ENCODE measurements at regions not wholly inside any gene's neighbourhood (a gene's known extent, or its start where the extent isn't known, plus 50 kb on each side); places are given as distances from the start of the nearest gene placed in this dataset.

GRCh38 chr13:40181203-40181845, 485.1 kb downstream of the FOXO1 start (continued):
- TF ChIP-seq ZSCAN18 (tag by site-specific recombination; IDR thresholded peaks at IDR 0.05) = no peak
- TF ChIP-seq ZNF169 (tag by site-specific recombination; IDR thresholded peaks at IDR 0.05) = no peak
- peak; percentile 49 for TF ChIP-seq ZNF600 (tag by site-specific recombination; IDR thresholded peaks at IDR 0.05)
- no peak for TF ChIP-seq SCRT1 (tag by site-specific recombination; IDR thresholded peaks at IDR 0.05; ENCODE audit: borderline replicate concordance)
- no peak for TF ChIP-seq ZNF660 (tag by site-specific recombination; IDR thresholded peaks at IDR 0.05)
- 0 out of 2 replicates have a peak, but pooled peaks have one; percentile 20 for TF ChIP-seq ZNF335 (tag by site-specific recombination; conservative IDR thresholded peaks at IDR 0.05)
- no peak; the same call in 1 of the 2 replicates for TF ChIP-seq ZSCAN30 (tag by site-specific recombination; IDR thresholded peaks at IDR 0.05)
- TF ChIP-seq ZNF184 (tag by site-specific recombination; IDR thresholded peaks at IDR 0.05) = no peak
- no peak for TF ChIP-seq ZNF302 (tag by site-specific recombination; IDR thresholded peaks at IDR 0.05; ENCODE audit: low read depth)
- no peak for TF ChIP-seq ZNF133 (tag by site-specific recombination; IDR thresholded peaks at IDR 0.05)
- no peak for TF ChIP-seq ZNF398 (tag by site-specific recombination; IDR thresholded peaks at IDR 0.05)
- TF ChIP-seq ZNF175 (tag by site-specific recombination; IDR thresholded peaks at IDR 0.05) = no peak

- H3K36me3 ChIP-seq (ENCODE audit: control insufficient read depth in 2 of 2, insufficient read depth in 1 of 2, low read length in 2 of 2) = no peaks in the 10 kb centered on the region
- H3K9me3 ChIP-seq (ENCODE audit: control insufficient read depth, insufficient read depth, low read depth, low read length) = no peaks in the 10 kb centered on the region
- ChIA-PET CTCF (no interaction called here), POLR2A (no interaction called here)
- TF ChIP-seq HOXA7 (CRISPR knock-in tag; IDR thresholded peaks at IDR 0.05; ENCODE audit: borderline replicate concordance) = no peak
- TF ChIP-seq ATF2 (tag by site-specific recombination; IDR thresholded peaks at IDR 0.05; ENCODE audit: low read depth) = peak; percentile 25; the same call in 1 of the 2 replicates
- H3K4me3 ChIP-seq (ENCODE audit: low read depth, low read length) = no peak overlapping the region
- H3K4me1 ChIP-seq (ENCODE audit: control insufficient read depth, insufficient read depth, low read length) = peaks cover 5% of the 10 kb centered on the region; the same call in 1 of the 2 replicates
- H3K27ac ChIP-seq (ENCODE audit: extremely low read depth, low read depth, low read length) = no peak overlapping the region
Measured at GRCh38 chr13:40182591-40182990, 483.9 kb downstream of the FOXO1 start.

- Histone ChIP-seq H3K4me1 (ENCODE audit: control insufficient read depth, insufficient read depth, low read length) (peaks cover 5% of the 10 kb centered on the region; the same call in 1 of the 2 replicates), H3K36me3 (ENCODE audit: control insufficient read depth in 2 of 2, insufficient read depth in 1 of 2, low read length in 2 of 2) (no peaks in the 10 kb centered on the region), H3K9me3 (ENCODE audit: control insufficient read depth, insufficient read depth, low read depth, low read length) (no peaks in the 10 kb centered on the region), H3K4me3 (ENCODE audit: low read depth, low read length) (no peak overlapping the region), H3K27ac (ENCODE audit: extremely low read depth, low read depth, low read length) (no peak overlapping the region)
- CTCF ChIA-PET = no interaction called here
- POLR2A ChIA-PET = no interaction called here
- TF ChIP-seq ZNF768 (tag by site-specific recombination; IDR thresholded peaks at IDR 0.05) (no peak), TSHZ1 (tag by site-specific recombination; IDR thresholded peaks at IDR 0.05; ENCODE audit: borderline replicate concordance) (no peak), AEBP2 (tag by site-specific recombination; IDR thresholded peaks at IDR 0.05; ENCODE audit: borderline replicate concordance) (no peak), GLIS2 (tag by site-specific recombination; IDR thresholded peaks at IDR 0.05) (no peak), ZNF777 (tag by site-specific recombination; IDR thresholded peaks at IDR 0.05; ENCODE audit: borderline replicate concordance) (no peak), ZNF37A (tag by site-specific recombination; IDR thresholded peaks at IDR 0.05) (no peak), ZNF10 (tag by site-specific recombination; IDR thresholded peaks at IDR 0.05) (no peak), GLIS1 (tag by site-specific recombination; IDR thresholded peaks at IDR 0.05) (no peak), PBX3 (CRISPR knock-in tag; IDR thresholded peaks at IDR 0.05) (no peak)
Measured at GRCh38 chr13:40185414-40185813, 481.0 kb downstream of the FOXO1 start.
